GM12864 (cell line): ENCODE measurements at regions not wholly inside any gene's neighbourhood (a gene's known extent, or its start where the extent isn't known, plus 50 kb on each side); places are given as distances from the start of the nearest gene placed in this dataset.
"Not testable (repeated sequence)": the region's sequence is repeated elsewhere in the genome, so short reads cannot be mapped to it uniquely, and the experiment has no call there.

Experiments
- DNase-seq: peaks from one replicate; pipeline ENCODE4 v3.0.0-alpha.2; 2011; ENCODE audit warnings: low read depth
- H3K4me3 ChIP-seq: 2 replicates; pipeline ENCODE4 v1.5.1; 2011; ENCODE audit warnings: mild to moderate bottlenecking, low read depth, low read length, control low read depth
- CTCF ChIP-seq: IDR thresholded peaks from 2 replicates; pipeline ENCODE4 v1.5.1; 2011; ENCODE audit warnings: low read depth, mild to moderate bottlenecking, moderate library complexity, low read length, control low read depth, inconsistent platforms; ENCODE audit errors: missing control alignments

- no peak overlapping the region for H3K4me3 ChIP-seq
- no peak for TF ChIP-seq CTCF
- no peak for DNase-seq
Measured at GRCh38 chr2:95685513-95685912, 93.7 kb downstream of the TRIM43 start.

- not testable (repeated sequence) for DNase-seq, H3K4me3 ChIP-seq
Measured at GRCh38 chr2:95686056-95686825, 94.4 kb downstream of the TRIM43 start.

- not testable (repeated sequence) for DNase-seq, H3K4me3 ChIP-seq
Measured at GRCh38 chr2:95687852-95688251, 96.1 kb downstream of the TRIM43 start.

GRCh38 chr2:95691210-95691609, 99.4 kb downstream of the TRIM43 start:
- H3K4me3 ChIP-seq, DNase-seq: not testable (repeated sequence)

- H3K4me3 ChIP-seq, DNase-seq: not testable (repeated sequence)
Measured at GRCh38 chr2:95693071-95693846, 101.5 kb downstream of the TRIM43 start.

GRCh38 chr2:95695613-95696012, 103.8 kb downstream of the TRIM43 start:
- TF ChIP-seq CTCF: no peak
- no peak for DNase-seq
- H3K4me3 ChIP-seq: no peak overlapping the region

GRCh38 chr2:95698146-95698545, 106.3 kb downstream of the TRIM43 start:
- TF ChIP-seq CTCF: no peak
- no peak for DNase-seq
- no peak overlapping the region for H3K4me3 ChIP-seq

GRCh38 chr2:95699201-95700184, 107.7 kb downstream of the TRIM43 start:
- DNase-seq: not testable (repeated sequence)

GRCh38 chr2:95700519-95700918, 108.7 kb downstream of the TRIM43 start:
- no peak for TF ChIP-seq CTCF

More at GRCh38 chr2:95699201-95700184, 107.7 kb downstream of the TRIM43 start:
- H3K4me3 ChIP-seq: not testable (repeated sequence)

More at GRCh38 chr2:95700519-95700918, 108.7 kb downstream of the TRIM43 start:
- H3K4me3 ChIP-seq: no peak overlapping the region
- DNase-seq: no peak
